ENCODE measurements at regions not wholly inside any gene's neighbourhood (a gene's known extent, or its start where the extent isn't known, plus 50 kb on each side); places are given as distances from the start of the nearest gene placed in this dataset.
A peak's percentile ranks its signal among the peaks of the same experiment; 100 is the strongest.

GRCh38 chr9:135007601-135008000, 79.9 kb upstream of the OLFM1 start:
- TF ChIP-seq Cebpa-rat (IDR thresholded peaks at IDR 0.05): no peak
- Histone ChIP-seq H3K27me3 (no peaks in the 10 kb centered on the region), H3K4me1 (peaks cover 20% of the 10 kb centered on the region), H3K9me3 (peaks cover 11% of the 10 kb centered on the region), H4K20me1 (no peaks in the 10 kb centered on the region), H3K27ac (no peak overlapping the region), H3K9ac (no peak overlapping the region), H3K4me3 (no peak overlapping the region), H3K36me3 (no peaks in the 10 kb centered on the region), H3K4me2 (no peak overlapping the region)

- no peak for TF ChIP-seq Cebpa-rat (IDR thresholded peaks at IDR 0.05)
- 0 out of 2 replicates have a peak, but pooled peaks cover 3% of the 10 kb centered on the region for H3K9me3 ChIP-seq
- peaks cover 16% of the 10 kb centered on the region for H3K4me1 ChIP-seq
- no peak overlapping the region for H3K9ac ChIP-seq
- H3K4me2 ChIP-seq: no peak overlapping the region
- no peaks in the 10 kb centered on the region for H4K20me1 ChIP-seq
- H3K27me3 ChIP-seq: no peaks in the 10 kb centered on the region
- no peak overlapping the region for H3K4me3 ChIP-seq
- H3K27ac ChIP-seq: no peak overlapping the region
- no peaks in the 10 kb centered on the region for H3K36me3 ChIP-seq
These were observed 79.1 kb upstream of the OLFM1 start for GRCh38 chr9:135008416-135008815.

- H3K9ac ChIP-seq: no peak overlapping the region
- H3K4me1 ChIP-seq: peaks cover 16% of the 10 kb centered on the region
- no peaks in the 10 kb centered on the region for H3K9me3 ChIP-seq
- no peak for TF ChIP-seq Cebpa-rat (IDR thresholded peaks at IDR 0.05)
- H4K20me1 ChIP-seq: no peaks in the 10 kb centered on the region
- no peak overlapping the region for H3K27ac ChIP-seq
- no peaks in the 10 kb centered on the region for H3K27me3 ChIP-seq
- H3K4me3 ChIP-seq: no peak overlapping the region
- H3K4me2 ChIP-seq: no peak overlapping the region
- no peaks in the 10 kb centered on the region for H3K36me3 ChIP-seq
These were observed 78.4 kb upstream of the OLFM1 start for GRCh38 chr9:135009051-135009560.

GRCh38 chr9:135009794-135010585, 77.5 kb upstream of the OLFM1 start:
- Histone ChIP-seq H4K20me1 (no peaks in the 10 kb centered on the region), H3K4me3 (no peak overlapping the region), H3K27me3 (no peaks in the 10 kb centered on the region), H3K36me3 (no peaks in the 10 kb centered on the region), H3K27ac (no peak overlapping the region), H3K9me3 (no peaks in the 10 kb centered on the region), H3K4me1 (peaks cover 18% of the 10 kb centered on the region), H3K9ac (no peak overlapping the region), H3K4me2 (peak overlapping the region; percentile 51)
- no peak for TF ChIP-seq Cebpa-rat (IDR thresholded peaks at IDR 0.05)

- Histone ChIP-seq H3K4me2 (peak overlapping the region; percentile 51), H3K27me3 (no peaks in the 10 kb centered on the region), H3K4me3 (no peak overlapping the region), H3K9ac (no peak overlapping the region), H3K27ac (no peak overlapping the region), H4K20me1 (no peaks in the 10 kb centered on the region), H3K36me3 (no peaks in the 10 kb centered on the region), H3K9me3 (no peaks in the 10 kb centered on the region), H3K4me1 (peaks cover 24% of the 10 kb centered on the region)
- no peak for TF ChIP-seq Cebpa-rat (IDR thresholded peaks at IDR 0.05)
These were observed 76.9 kb upstream of the OLFM1 start for GRCh38 chr9:135010586-135010860.

GRCh38 chr9:135010921-135011320, 76.5 kb upstream of the OLFM1 start:
- Histone ChIP-seq H3K27me3 (no peaks in the 10 kb centered on the region), H4K20me1 (no peaks in the 10 kb centered on the region), H3K36me3 (no peaks in the 10 kb centered on the region), H3K4me3 (no peak overlapping the region), H3K9ac (no peak overlapping the region), H3K4me2 (peak overlapping the region; percentile 51), H3K4me1 (peaks cover 28% of the 10 kb centered on the region), H3K9me3 (no peaks in the 10 kb centered on the region), H3K27ac (no peak overlapping the region)
- no peak for TF ChIP-seq Cebpa-rat (IDR thresholded peaks at IDR 0.05)

- Histone ChIP-seq H3K36me3 (no peaks in the 10 kb centered on the region), H3K27me3 (no peaks in the 10 kb centered on the region)
- TF ChIP-seq Cebpa-rat (IDR thresholded peaks at IDR 0.05): no peak
These were observed 75.3 kb upstream of the OLFM1 start for GRCh38 chr9:135012166-135012565.

GRCh38 chr9:135014311-135015010, 73.0 kb upstream of the OLFM1 start:
- Histone ChIP-seq H3K9ac (no peak overlapping the region), H3K4me2 (no peak overlapping the region), H4K20me1 (no peaks in the 10 kb centered on the region), H3K36me3 (no peaks in the 10 kb centered on the region), H3K9me3 (no peaks in the 10 kb centered on the region), H3K4me1 (peaks cover 63% of the 10 kb centered on the region), H3K27ac (no peak overlapping the region), H3K27me3 (no peaks in the 10 kb centered on the region), H3K4me3 (no peak overlapping the region)
- no peak for TF ChIP-seq Cebpa-rat (IDR thresholded peaks at IDR 0.05)

More at GRCh38 chr9:135012166-135012565, 75.3 kb upstream of the OLFM1 start:
- no peak overlapping the region for H3K4me3 ChIP-seq
- H3K4me1 ChIP-seq: peaks cover 40% of the 10 kb centered on the region
- no peak overlapping the region for H3K27ac ChIP-seq
- H4K20me1 ChIP-seq: no peaks in the 10 kb centered on the region
- no peak overlapping the region for H3K4me2 ChIP-seq
- no peak overlapping the region for H3K9ac ChIP-seq
- no peaks in the 10 kb centered on the region for H3K9me3 ChIP-seq

- Histone ChIP-seq H3K36me3 (no peaks in the 10 kb centered on the region), H3K4me2 (no peak overlapping the region), H3K9ac (no peak overlapping the region), H3K9me3 (no peaks in the 10 kb centered on the region), H3K27me3 (no peaks in the 10 kb centered on the region), H3K27ac (no peak overlapping the region), H4K20me1 (no peaks in the 10 kb centered on the region), H3K4me3 (no peak overlapping the region), H3K4me1 (peaks cover 65% of the 10 kb centered on the region)
- no peak for TF ChIP-seq Cebpa-rat (IDR thresholded peaks at IDR 0.05)
These were observed 72.4 kb upstream of the OLFM1 start for GRCh38 chr9:135015096-135015495.

- no peaks in the 10 kb centered on the region for H3K27me3 ChIP-seq
- peak overlapping the region; percentile 76 for H3K4me2 ChIP-seq
- no peaks in the 10 kb centered on the region for H3K9me3 ChIP-seq
- H3K36me3 ChIP-seq: no peaks in the 10 kb centered on the region
- no peak overlapping the region for H3K4me3 ChIP-seq
- no peaks in the 10 kb centered on the region for H4K20me1 ChIP-seq
- no peak overlapping the region for H3K27ac ChIP-seq
- H3K4me1 ChIP-seq: peaks cover 65% of the 10 kb centered on the region
- no peak for TF ChIP-seq Cebpa-rat (IDR thresholded peaks at IDR 0.05)
- H3K9ac ChIP-seq: no peak overlapping the region
These were observed 71.9 kb upstream of the OLFM1 start for GRCh38 chr9:135015565-135015964.

Measured in BLaER1 (cell line).